CD4-positive, alpha-beta T cell (primary cell): ENCODE measurements at regions not wholly inside any gene's neighbourhood (a gene's known extent, or its start where the extent isn't known, plus 50 kb on each side); places are given as distances from the start of the nearest gene placed in this dataset.

Experiments used
- ATAC-seq: fragments of 200-7000 bp; cut with Tn5 transposase; one replicate; pipeline ENCODE4 v1.10.0; 2022; ENCODE audit warnings: mild to moderate bottlenecking; ENCODE audit not compliant: poor library complexity
- CTCF ChIA-PET: fragments of 350-600 bp; sonication (Branson Sonifier 250); formaldehyde crosslinking; loops from one replicate; lab custom pipeline; 2021; ENCODE audit warnings: antibody characterized with exemption, inconsistent platforms; lab: Charles Lee
- POLR2A ChIA-PET: fragments of 350-600 bp; sonication (Branson Sonifier 250); formaldehyde crosslinking; loops from one replicate; lab custom pipeline; 2021; ENCODE audit warnings: antibody characterized with exemption, inconsistent platforms; lab: Charles Lee
- DNase-seq, 14 experiments: peaks; one replicate each; pipeline ENCODE4 v3.0.0-alpha.2; 2013 to 2020; ENCODE audit warnings: mixed read lengths in 2 of 14
- H3K27ac ChIP-seq, 2 donors: one replicate each; pipeline versions ENCODE4 v1.5.1 to v1.7.0; 2013; ENCODE audit warnings: low read length in 2 of 2, low read depth in 1 of 2, mild to moderate bottlenecking in 1 of 2
- H3K27me3 ChIP-seq, 2 experiments: 1 replicate in 1 of 2; 2 replicates in 1 of 2; pipeline versions ENCODE4 v1.6.1 to v1.7.0; 2013; ENCODE audit warnings: low read length in 2 of 2, control low read depth in 1 of 2, mild to moderate bottlenecking in 1 of 2, moderate library complexity in 1 of 2; ENCODE audit not compliant: insufficient read depth in 2 of 2, control insufficient read depth in 1 of 2
- H3K36me3 ChIP-seq: one replicate; pipeline ENCODE4 v1.6.1; 2013; ENCODE audit warnings: low read length, control low read depth; ENCODE audit not compliant: insufficient read depth
- H3K4me1 ChIP-seq: one replicate; pipeline ENCODE4 v1.6.1; 2013; ENCODE audit warnings: low read length, control low read depth; ENCODE audit not compliant: insufficient read depth
- H3K4me3 ChIP-seq: one replicate; pipeline ENCODE4 v1.5.1; 2013; ENCODE audit warnings: mild to moderate bottlenecking, low read length, moderate library complexity
- H3K9me3 ChIP-seq, 2 experiments: 1 replicate in 1 of 2; 2 replicates in 1 of 2; pipeline versions ENCODE4 v1.6.1 to v1.7.0; 2013; ENCODE audit warnings: low read length in 2 of 2, mild to moderate bottlenecking in 2 of 2, control low read depth in 1 of 2, moderate library complexity in 1 of 2; ENCODE audit not compliant: control insufficient read depth in 1 of 2, insufficient read depth in 1 of 2
- H3K27ac Mint-ChIP-seq: one replicate; pipeline ENCODE4 v1.8.0; 2020; ENCODE audit warnings: mixed read lengths
- H3K27me3 Mint-ChIP-seq: one replicate; pipeline ENCODE4 v1.8.0; 2021; ENCODE audit warnings: mixed read lengths
- H3K36me3 Mint-ChIP-seq: one replicate; pipeline ENCODE4 v1.8.0; 2021; ENCODE audit warnings: low read depth, mixed read lengths
- H3K4me1 Mint-ChIP-seq: one replicate; pipeline ENCODE4 v1.8.0; 2021; ENCODE audit warnings: low read depth, mixed read lengths
- H3K4me3 Mint-ChIP-seq: one replicate; pipeline ENCODE4 v1.8.0; 2020; ENCODE audit warnings: mild to moderate bottlenecking, mixed read lengths
- H3K9me3 Mint-ChIP-seq: one replicate; pipeline ENCODE4 v1.8.0; 2020; ENCODE audit warnings: mixed read lengths
- intact Hi-C, 2 experiments: fragments of 100-400 bp; cut with DNase I in 1 of 2; cut with micrococcal nuclease in 1 of 2; formaldehyde crosslinking; loops; one replicate each; pipeline versions ENCODE4 v1.15.1 to v1.9.0; 2023 to 2025; cut with DNase I, micrococcal nuclease
- TF ChIP-seq, protein P1 (sequence below): fragments of 200-600 bp; IDR thresholded peaks from one replicate; pipeline ENCODE4 v1.8.0; 2022; ENCODE audit warnings: antibody characterized with exemption, mild to moderate bottlenecking

DNA sequence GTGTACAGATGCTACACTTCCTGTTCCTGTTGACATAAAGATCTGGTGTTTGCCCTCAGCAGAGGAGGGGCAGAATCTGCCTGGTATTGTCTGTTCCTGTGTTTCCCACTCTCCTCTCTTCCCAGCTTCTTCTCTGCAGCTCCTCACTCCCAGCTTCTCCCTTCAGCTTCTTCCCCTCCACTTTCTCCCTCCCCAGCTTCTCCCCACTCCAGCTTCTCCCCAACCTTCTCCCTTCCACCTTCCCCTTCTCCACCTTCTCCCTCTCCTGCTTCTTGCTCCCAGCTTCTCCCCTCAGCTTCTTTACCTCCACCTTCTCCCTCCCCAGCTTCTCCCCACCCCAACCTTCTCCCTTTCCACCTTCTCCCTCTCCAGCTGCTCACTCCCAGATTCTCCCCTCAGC is 148.9 kb upstream of the IRX2 start:
- Mint-ChIP-seq H3K27me3 (no peaks in the 10 kb centered on the region), H3K9me3 (no peaks in the 10 kb centered on the region), H3K4me1 (no peaks in the 10 kb centered on the region), H3K36me3 (no peaks in the 10 kb centered on the region), H3K27ac (no peak overlapping the region), H3K4me3 (no peak overlapping the region)
- intact Hi-C loops: no loop called here
- DNase-seq (no peak), ATAC-seq (no peak)
- peaks cover 0 to 75% of the 10 kb centered on the region in 2 experiments for H3K9me3 ChIP-seq
- POLR2A ChIA-PET: no interaction called here
- no peak overlapping the region for H3K4me3 ChIP-seq
- TF ChIP-seq, protein P1, sequence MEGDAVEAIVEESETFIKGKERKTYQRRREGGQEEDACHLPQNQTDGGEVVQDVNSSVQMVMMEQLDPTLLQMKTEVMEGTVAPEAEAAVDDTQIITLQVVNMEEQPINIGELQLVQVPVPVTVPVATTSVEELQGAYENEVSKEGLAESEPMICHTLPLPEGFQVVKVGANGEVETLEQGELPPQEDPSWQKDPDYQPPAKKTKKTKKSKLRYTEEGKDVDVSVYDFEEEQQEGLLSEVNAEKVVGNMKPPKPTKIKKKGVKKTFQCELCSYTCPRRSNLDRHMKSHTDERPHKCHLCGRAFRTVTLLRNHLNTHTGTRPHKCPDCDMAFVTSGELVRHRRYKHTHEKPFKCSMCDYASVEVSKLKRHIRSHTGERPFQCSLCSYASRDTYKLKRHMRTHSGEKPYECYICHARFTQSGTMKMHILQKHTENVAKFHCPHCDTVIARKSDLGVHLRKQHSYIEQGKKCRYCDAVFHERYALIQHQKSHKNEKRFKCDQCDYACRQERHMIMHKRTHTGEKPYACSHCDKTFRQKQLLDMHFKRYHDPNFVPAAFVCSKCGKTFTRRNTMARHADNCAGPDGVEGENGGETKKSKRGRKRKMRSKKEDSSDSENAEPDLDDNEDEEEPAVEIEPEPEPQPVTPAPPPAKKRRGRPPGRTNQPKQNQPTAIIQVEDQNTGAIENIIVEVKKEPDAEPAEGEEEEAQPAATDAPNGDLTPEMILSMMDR: no peak
- no peaks in the 10 kb centered on the region for H3K4me1 ChIP-seq
- no peaks in the 10 kb centered on the region for H3K27me3 ChIP-seq
- no peaks in the 10 kb centered on the region for H3K36me3 ChIP-seq
- no peak overlapping the region for H3K27ac ChIP-seq
- CTCF ChIA-PET: no interaction called here

DNA sequence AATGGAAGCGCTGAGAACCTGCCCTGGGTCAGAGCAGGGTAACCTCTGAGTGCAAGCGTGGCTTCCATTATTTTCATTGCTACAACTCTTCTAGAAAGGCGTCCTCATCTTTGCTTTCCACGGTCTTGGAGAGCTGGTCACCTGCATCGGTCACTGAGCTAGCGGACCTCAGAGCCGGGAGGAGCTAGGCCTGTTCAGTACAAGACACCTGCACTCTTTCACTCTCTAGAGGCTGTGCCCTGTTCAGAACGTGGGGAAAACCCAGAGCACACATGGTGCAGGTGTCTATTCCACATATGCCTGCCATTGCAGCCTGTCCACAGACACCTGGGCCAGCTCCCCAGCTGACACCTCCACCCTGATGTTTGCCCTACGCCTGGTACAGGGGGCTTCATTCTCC is 147.8 kb upstream of the IRX2 start:
- intact Hi-C loops: no loop called here
- H3K4me3 ChIP-seq: no peak overlapping the region
- H3K36me3 Mint-ChIP-seq: no peaks in the 10 kb centered on the region
- H3K27ac Mint-ChIP-seq: no peak overlapping the region
- POLR2A ChIA-PET: no interaction called here
- ATAC-seq: no peak
- no peaks in the 10 kb centered on the region for H3K27me3 ChIP-seq
- TF ChIP-seq, protein P1: no peak
- no peaks in the 10 kb centered on the region for H3K4me1 ChIP-seq
- H3K9me3 ChIP-seq: peaks cover 0 to 76% of the 10 kb centered on the region in 2 experiments
- CTCF ChIA-PET: no interaction called here
- H3K36me3 ChIP-seq: no peaks in the 10 kb centered on the region
- H3K27ac ChIP-seq: no peak overlapping the region
- H3K4me1 Mint-ChIP-seq: no peaks in the 10 kb centered on the region
- H3K9me3 Mint-ChIP-seq: no peaks in the 10 kb centered on the region
- DNase-seq: no peak
- H3K27me3 Mint-ChIP-seq: no peaks in the 10 kb centered on the region
- no peak overlapping the region for H3K4me3 Mint-ChIP-seq

DNA sequence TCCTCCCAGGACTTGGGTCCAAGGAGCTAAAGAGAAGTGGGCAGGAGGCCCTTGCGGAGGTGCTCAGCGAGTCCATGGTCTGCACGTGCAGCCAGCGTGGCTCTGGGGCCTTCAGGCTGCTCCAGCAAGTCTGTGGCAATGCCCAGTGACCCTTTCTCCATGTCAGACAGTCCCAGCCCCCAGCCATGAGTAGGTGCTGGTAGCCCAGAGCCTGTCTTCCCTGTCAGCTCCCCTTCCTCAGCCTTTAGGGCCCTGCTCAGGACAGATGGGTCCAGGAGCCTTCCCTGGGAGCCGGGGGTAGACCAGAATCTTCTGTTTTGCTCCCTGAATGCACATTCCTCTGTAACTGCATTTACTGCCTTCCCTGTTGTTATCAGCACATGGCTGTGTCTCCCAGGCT is 147.2 kb upstream of the IRX2 start:
- POLR2A ChIA-PET: no interaction called here
- CTCF ChIA-PET: no interaction called here
- DNase-seq (no peak), ATAC-seq (no peak)
- intact Hi-C loops: no loop called here
- Histone ChIP-seq H3K27ac (no peak overlapping the region), H3K36me3 (no peaks in the 10 kb centered on the region), H3K27me3 (no peaks in the 10 kb centered on the region), H3K4me1 (no peaks in the 10 kb centered on the region), H3K9me3 (peaks cover 0 to 71% of the 10 kb centered on the region in 2 experiments), H3K4me3 (no peak overlapping the region)
- TF ChIP-seq, protein P1: no peak
- Mint-ChIP-seq H3K27me3 (no peaks in the 10 kb centered on the region), H3K27ac (no peak overlapping the region), H3K4me1 (no peaks in the 10 kb centered on the region), H3K36me3 (no peaks in the 10 kb centered on the region), H3K4me3 (no peak overlapping the region), H3K9me3 (no peaks in the 10 kb centered on the region)
